ENCODE measurements at regions not wholly inside any gene's neighbourhood (a gene's known extent, or its start where the extent isn't known, plus 50 kb on each side); places are given as distances from the start of the nearest gene placed in this dataset.

GRCh38 chr10:118805146-118805545 lies 50.4 kb upstream of the CACUL1 start:
- no peak overlapping the region for H3K27ac ChIP-seq (replicated peaks in 1 of 4)
- H3K27me3 ChIP-seq: no peaks in the 10 kb centered on the region
- WGBS: 91% methylated on average over 3 of the region's 9 CpGs
- no peaks in the 10 kb centered on the region for H3K9me3 ChIP-seq
- peaks cover 0 to 7% (median 0%) of the 10 kb centered on the region in 4 donors for H3K4me1 ChIP-seq
- DNase-seq (ENCODE audit: extremely low spot score): peak; percentile 75
- no peak for TF ChIP-seq EP300 (IDR thresholded peaks at IDR 0.05)
- no peak for TF ChIP-seq POLR2AphosphoS5 (IDR thresholded peaks at IDR 0.05)
- TF ChIP-seq POLR2A (IDR thresholded peaks at IDR 0.05; ENCODE audit: low read depth): no peak
- no peak for TF ChIP-seq CTCF (IDR thresholded peaks at IDR 0.05)
- H3K4me3 ChIP-seq: no peak overlapping the region
- no peaks in the 10 kb centered on the region for H3K36me3 ChIP-seq
- intact Hi-C loops (cut with DNase I): no loop called here

- 88% methylated on average over 12 of the region's 13 CpGs for WGBS
- Histone ChIP-seq H3K27ac (replicated peaks in 1 of 4) (no peak overlapping the region), H3K36me3 (no peaks in the 10 kb centered on the region), H3K4me1 (no peaks in the 10 kb centered on the region), H3K27me3 (no peaks in the 10 kb centered on the region), H3K4me3 (no peak overlapping the region), H3K9me3 (no peaks in the 10 kb centered on the region)
- no peak for DNase-seq (ENCODE audit: extremely low spot score)
- intact Hi-C loops (cut with DNase I): no loop called here
- TF ChIP-seq POLR2AphosphoS5 (IDR thresholded peaks at IDR 0.05): no peak
- no peak for TF ChIP-seq POLR2A (IDR thresholded peaks at IDR 0.05; ENCODE audit: low read depth)
- no peak for TF ChIP-seq CTCF (IDR thresholded peaks at IDR 0.05)
- no peak for TF ChIP-seq EP300 (IDR thresholded peaks at IDR 0.05)
These were observed 52.9 kb upstream of the CACUL1 start for GRCh38 chr10:118807512-118808305.

GRCh38 chr10:118808601-118809356 lies 54.0 kb upstream of the CACUL1 start:
- H3K27ac ChIP-seq (replicated peaks in 1 of 4): no peak overlapping the region
- H3K4me3 ChIP-seq: no peak overlapping the region
- H3K36me3 ChIP-seq: no peaks in the 10 kb centered on the region
- TF ChIP-seq POLR2AphosphoS5 (IDR thresholded peaks at IDR 0.05) (no peak), EP300 (IDR thresholded peaks at IDR 0.05) (no peak), CTCF (IDR thresholded peaks at IDR 0.05) (no peak), POLR2A (IDR thresholded peaks at IDR 0.05; ENCODE audit: low read depth) (no peak)
- WGBS: 87% methylated on average over 8 of the region's 21 CpGs
- intact Hi-C loops (cut with DNase I): no loop called here
- no peaks in the 10 kb centered on the region for H3K27me3 ChIP-seq
- DNase-seq (ENCODE audit: extremely low spot score): no peak
- no peaks in the 10 kb centered on the region for H3K9me3 ChIP-seq
- H3K4me1 ChIP-seq: no peaks in the 10 kb centered on the region

GRCh38 chr10:118809357-118810220 lies 54.8 kb upstream of the CACUL1 start:
- Histone ChIP-seq H3K4me3 (no peak overlapping the region), H3K36me3 (no peaks in the 10 kb centered on the region), H3K27ac (replicated peaks in 1 of 4) (no peak overlapping the region), H3K4me1 (no peaks in the 10 kb centered on the region), H3K27me3 (no peaks in the 10 kb centered on the region), H3K9me3 (no peaks in the 10 kb centered on the region)
- 73% methylated on average over 20 of the region's 20 CpGs for WGBS
- TF ChIP-seq EP300 (IDR thresholded peaks at IDR 0.05): no peak
- intact Hi-C loops (cut with DNase I): no loop called here
- no peak for DNase-seq (ENCODE audit: extremely low spot score)
